ENCODE measurements at regions not wholly inside any gene's neighbourhood (a gene's known extent, or its start where the extent isn't known, plus 50 kb on each side); places are given as distances from the start of the nearest gene placed in this dataset.

GRCh38 chr4:121272526-121272925 lies 108.3 kb downstream of the QRFPR start:
- TF ChIP-seq, protein P1, sequence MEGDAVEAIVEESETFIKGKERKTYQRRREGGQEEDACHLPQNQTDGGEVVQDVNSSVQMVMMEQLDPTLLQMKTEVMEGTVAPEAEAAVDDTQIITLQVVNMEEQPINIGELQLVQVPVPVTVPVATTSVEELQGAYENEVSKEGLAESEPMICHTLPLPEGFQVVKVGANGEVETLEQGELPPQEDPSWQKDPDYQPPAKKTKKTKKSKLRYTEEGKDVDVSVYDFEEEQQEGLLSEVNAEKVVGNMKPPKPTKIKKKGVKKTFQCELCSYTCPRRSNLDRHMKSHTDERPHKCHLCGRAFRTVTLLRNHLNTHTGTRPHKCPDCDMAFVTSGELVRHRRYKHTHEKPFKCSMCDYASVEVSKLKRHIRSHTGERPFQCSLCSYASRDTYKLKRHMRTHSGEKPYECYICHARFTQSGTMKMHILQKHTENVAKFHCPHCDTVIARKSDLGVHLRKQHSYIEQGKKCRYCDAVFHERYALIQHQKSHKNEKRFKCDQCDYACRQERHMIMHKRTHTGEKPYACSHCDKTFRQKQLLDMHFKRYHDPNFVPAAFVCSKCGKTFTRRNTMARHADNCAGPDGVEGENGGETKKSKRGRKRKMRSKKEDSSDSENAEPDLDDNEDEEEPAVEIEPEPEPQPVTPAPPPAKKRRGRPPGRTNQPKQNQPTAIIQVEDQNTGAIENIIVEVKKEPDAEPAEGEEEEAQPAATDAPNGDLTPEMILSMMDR (IDR thresholded peaks at IDR 0.05): no peak
- TF ChIP-seq POLR2A (IDR thresholded peaks at IDR 0.05): no peak
- no peak for TF ChIP-seq EP300 (IDR thresholded peaks at IDR 0.05)

Measured in tibial nerve (tissue), 4 donors.